Stimulated activated CD4-positive, alpha-beta T cell treated with anti-CD3 and anti-CD28 coated beads, Interleukin-15, amount 100 ng/mL, for 48 hours (primary cell): ENCODE measurements at regions not wholly inside any gene's neighbourhood (a gene's known extent, or its start where the extent isn't known, plus 50 kb on each side); places are given as distances from the start of the nearest gene placed in this dataset.

Source experiments
- DNase-seq, 2 donors: peaks; one replicate each; pipeline ENCODE4 v3.0.0-alpha.2; 2020; ENCODE audit warnings: low read depth in 2 of 2

DNA sequence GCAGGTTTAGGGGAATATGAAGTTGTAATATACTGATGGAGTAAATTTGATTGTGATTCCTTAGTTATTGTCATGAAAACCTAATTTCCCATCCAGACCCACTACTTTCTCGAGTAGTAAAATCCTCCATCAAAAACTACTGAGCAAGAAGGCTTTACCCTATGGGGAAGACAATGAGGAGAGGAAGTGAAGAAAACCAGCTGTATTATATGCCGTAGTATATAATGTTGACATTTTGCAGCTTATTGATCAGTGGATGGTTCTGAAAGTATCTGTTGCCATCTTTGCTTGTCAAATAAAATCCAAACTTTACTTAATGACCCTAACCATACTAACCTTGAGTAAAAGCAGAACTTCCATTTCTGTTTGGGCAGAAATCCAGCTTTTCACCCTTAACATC lies 292.8 kb upstream of the RAG2 start:
- DNase-seq, result no peak

DNA sequence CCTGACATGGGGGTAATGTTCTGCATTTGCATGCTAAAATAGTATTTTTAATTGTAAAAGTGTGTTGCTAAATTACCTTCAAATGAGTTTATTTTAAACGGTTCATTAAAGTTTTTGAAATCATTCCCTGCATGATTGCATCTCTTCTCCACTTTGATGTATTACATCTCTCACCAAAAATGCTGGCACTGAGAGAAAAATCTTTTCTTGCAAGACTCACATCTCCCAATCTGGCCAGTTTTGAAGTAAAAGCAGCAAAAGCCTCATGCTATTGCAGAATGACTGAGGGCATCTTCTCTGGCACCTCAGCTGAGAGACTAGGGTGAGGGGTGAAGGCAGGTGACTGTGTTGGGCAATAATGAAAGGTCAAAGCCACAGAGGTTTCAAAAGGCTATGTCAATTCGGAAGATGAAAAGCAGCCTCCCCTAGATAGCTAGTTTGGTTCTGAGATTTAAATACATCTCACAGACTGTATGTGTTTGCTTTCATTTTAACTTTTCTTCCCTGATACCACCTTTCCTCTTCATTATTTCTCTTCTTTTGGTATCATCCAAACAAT lies 292.2 kb upstream of the RAG2 start:
- DNase-seq, result no peak

DNA sequence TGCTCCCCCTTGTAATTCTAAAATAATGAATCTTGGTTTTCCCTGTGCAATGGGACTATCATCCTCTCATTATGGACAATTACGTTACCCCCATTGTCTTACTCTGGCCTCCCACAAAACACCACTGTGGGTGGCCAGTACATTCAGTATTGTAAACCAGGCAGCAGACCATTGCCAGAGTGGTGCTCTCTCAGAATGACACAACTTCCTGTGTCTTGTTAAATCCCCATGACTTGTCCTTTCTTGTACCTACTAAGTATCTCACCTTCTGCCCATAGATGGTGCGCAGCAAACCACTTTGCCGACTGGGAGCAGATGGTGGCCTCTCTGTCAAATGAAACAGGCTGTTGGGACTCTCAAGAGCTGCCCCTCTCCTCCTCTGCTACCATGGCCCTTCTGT lies 287.1 kb upstream of the RAG2 start:
- DNase-seq, result no peak

DNA sequence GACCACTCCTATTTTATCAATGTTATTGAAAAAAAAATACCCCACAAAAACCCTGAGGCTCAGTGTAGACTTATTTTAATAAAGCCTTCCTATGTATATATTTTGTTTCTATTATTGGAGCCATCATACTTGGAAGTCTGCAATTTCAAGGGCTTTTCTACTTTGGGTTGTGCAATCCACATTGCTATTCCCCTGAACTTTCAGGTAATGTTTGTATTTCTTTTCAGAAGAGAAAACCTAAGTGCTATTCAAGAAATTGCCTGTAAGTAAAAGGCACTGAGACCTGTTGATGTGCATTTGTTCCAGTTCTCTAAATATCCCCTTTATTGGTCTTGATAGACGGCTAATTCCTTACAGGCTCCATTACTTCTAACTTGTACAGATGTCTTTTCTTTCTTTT lies 280.7 kb upstream of the RAG2 start:
- DNase-seq, result no peak

DNA sequence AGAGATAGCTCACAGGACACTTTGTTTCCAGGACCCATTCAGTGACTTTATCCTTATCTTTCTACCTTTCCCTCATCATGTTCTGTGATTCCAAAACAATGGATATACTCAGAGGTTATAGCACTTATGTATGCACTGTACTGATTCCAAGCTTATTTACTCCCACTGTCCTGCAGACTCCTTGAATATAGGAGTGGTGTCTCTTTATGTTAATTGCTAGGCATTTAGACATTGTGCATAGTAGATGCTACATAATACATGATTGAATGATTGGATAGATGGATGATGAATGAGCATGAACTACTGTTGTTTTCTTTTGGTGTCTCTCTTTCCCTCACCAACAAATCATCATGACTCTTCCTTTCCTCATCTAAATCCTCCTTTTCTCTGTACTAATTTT lies 279.1 kb upstream of the RAG2 start:
- DNase-seq, result no peak

DNA sequence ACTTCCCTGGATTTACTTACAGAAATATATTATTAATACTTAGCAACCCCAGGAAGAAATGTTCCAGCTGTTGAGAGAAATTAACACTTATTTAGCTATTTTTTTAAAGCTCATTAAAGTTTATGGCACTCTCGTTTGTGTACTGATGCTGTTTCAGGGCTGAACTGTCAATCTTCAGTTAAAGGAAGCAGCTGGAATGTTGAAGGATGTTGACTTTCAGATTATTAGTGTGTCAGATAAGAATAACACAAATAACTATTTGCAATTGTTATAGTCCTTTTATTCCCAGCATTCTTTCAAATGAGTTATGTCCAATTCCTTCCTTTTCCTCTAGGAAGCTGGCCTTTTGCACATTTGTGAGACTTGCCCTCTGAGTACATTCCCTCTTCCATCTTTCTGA lies 278.2 kb upstream of the RAG2 start:
- DNase-seq, result no peak

DNA sequence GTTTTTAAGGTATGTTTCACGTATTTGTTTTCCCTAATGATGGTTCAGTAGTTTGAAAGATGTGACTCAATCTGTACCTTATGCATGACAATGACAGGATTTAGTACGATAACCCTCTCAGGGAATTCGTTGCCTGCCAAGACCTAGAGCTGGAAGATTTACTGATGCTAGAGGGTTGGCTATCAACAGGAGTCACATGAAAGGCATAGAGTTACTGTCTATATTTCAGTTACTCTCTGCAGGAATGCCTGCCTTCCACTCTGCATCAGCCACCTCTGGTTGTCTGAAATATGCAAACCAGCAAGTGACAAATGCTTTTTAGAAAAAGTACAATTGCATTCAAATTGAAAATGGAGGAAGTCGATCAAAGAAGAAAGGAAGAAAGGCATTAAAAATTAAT lies 276.3 kb upstream of the RAG2 start:
- no peak for DNase-seq

DNA sequence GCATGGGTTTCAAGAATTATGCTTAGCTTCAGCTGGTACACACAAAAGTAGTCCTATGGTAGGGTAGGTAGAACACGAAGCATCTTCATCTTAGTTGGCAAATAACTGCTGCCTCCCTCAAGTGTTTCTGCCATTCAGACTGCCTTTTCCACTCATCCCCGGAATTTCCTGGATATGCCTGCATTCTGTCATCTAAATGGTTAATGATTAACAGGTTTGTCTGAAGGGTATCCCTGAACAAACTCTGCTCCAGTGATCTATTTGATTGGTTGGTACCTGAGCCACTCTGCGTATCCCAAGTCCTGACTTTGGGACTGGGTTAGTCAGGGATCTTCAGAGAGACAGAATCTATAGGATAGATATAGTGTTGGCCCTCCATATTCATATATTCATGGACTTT lies 272.3 kb upstream of the RAG2 start:
- no peak for DNase-seq

DNA sequence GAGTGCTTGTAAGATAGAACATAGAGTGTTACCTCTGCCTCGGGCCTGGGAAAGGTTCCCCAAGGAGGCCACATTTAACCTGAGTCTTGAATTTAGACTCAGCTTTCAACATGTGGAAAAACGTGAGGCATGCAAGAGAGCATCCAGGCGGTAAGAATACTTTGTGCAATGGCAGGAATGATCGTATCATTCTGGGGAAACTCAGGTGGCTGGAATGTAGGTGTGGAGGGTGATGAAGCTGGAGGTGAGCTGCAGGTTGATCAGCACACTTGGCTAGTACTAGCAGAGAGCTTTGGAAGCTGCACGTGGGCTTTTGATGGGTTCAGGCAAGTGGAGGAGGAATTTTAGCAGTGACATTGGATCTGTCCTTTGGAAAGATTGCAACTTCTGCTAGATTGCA lies 270.3 kb upstream of the RAG2 start:
- no peak for DNase-seq

DNA sequence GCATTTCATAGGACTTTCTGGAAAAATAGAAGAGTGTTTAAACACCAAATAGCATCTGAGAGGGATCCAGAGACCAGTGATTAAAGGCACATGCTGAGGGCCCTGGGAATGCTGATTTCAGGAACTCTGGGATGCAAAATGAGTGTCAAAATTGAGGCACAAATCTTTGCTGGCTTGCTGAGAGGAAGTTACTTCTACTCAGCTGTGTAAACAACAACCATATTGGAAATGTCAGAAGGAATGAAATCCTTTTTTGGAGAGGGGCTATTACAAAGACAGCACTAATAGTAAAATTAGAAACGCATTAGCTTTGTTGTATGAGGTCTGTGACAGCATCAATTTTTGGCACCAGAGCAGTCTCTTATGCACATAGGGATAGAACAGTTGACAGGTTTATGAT lies 267.8 kb upstream of the RAG2 start:
- DNase-seq, result no peak

DNA sequence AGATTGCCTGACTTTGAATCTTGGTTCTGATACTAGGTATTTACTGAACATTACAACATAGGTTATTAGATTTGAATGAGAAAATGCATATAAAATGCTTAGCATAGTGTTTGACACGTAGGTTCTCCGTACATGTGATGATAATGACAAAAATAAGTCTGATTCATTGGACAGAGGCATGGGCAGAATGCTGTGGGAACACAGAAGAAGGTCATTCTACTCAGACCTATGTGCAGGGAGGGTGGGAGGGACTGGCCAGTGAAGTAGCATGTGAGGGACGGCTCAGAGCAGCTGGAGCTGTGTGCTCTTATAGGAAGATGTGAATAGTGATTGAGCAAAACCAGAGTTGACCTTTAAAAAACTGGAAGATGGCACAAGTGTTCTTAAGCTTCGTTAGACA lies 256.8 kb upstream of the RAG2 start:
- no peak for DNase-seq

DNA sequence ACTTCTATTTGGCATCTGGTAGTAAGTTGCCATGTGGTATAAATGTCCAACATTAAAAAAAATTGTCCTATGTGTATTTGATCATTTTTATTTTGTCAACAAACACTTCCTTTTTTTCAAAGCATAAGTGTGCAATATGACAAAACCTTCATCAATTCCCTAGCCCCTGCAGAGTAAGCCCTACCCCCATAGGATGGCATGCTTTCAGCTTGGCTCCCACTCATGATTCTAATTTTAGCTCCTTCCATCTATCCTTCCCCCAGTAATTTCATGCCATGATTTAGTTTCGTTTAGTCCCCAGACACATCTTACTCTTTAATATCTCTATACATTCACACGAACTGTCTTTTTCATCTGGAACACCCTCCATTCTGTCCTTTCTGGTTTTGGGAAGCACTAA lies 250.6 kb upstream of the RAG2 start:
- DNase-seq, result no peak

DNA sequence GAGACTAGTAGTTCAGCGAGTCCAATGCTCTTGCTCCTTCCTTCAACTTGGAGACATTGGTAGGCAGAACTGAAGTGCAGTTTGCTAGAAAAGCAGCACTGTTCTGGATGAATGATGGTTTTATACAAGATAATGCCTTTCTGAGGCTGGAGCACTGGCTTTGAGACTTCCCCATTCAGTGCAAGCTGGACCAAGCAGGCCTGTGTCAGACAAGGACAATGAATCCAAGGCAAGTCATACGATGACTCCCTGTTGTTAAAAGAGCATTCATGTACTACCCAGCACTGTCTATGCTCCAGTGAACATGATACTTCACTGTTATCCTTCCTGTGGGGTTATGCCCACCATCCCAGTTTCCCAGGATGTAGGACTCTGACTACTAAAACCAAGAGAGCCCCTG lies 242.3 kb upstream of the RAG2 start:
- DNase-seq, result no peak

DNA sequence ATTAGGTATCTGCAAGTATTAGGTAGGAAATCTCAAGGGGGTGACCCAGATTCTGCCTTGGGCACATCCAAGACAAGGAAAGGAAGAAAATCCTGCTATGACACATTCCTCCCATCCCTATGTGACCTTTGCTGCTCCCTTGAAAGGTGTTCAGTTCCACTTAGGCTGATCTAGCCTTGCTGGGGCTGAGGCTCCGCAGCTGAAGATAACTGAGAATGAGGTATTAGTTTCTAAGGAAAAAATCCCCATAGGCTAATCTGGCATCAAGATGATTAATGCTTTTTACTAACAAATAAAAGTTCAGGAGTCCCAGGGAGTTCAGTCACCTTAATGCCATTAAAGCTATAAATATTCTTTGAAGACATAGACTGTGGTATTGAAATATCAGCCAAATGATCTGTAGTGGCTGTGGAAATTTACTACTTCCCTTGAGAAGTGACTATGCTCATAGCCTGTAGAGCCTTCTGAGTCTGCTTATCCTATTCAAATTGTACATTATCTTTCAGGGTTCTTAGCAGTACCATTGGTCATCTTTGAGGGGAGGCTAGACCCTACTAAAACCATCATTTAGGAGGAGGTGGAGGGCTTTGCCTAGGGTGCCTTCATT lies 239.9 kb upstream of the RAG2 start:
- DNase-seq, result no peak

DNA sequence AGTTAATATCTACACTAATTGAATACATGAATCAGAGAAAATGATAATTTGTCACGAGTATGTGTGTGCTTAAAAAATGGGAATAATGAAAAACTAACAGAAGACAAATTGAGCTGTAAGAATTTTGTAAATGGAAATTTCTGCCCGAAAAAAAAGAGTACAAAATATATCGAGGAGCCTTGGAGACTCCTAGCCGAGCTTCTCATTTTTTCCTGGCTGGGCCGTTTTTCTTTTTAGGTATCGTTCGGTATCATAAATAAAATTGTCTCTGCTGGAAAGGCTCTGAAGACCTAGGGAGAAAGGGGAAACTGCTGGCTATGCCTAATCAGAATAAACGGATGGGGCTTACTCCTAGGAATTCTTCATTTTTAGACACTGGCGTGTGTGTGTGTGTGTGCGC lies 227.2 kb upstream of the RAG2 start:
- DNase-seq, result no peak

DNA sequence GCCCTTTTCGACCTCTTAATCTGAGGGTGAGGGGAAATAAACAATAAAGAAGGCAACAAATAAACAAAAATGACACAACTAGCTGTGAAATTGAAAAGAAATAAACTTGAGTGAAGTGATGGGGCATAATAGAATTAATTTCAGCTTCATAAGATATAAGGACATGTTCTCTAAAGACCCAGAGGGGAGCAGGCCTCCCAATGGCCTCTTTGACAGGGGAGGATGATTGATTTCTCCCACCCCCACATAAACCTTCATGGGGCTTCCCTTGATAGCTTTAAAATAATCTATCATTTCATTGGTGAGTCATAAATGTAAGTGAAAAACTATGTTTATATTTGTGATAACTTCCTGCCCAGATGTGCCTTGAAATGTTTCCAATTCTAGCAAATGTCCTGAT lies 226.3 kb upstream of the RAG2 start:
- no peak for DNase-seq

DNA sequence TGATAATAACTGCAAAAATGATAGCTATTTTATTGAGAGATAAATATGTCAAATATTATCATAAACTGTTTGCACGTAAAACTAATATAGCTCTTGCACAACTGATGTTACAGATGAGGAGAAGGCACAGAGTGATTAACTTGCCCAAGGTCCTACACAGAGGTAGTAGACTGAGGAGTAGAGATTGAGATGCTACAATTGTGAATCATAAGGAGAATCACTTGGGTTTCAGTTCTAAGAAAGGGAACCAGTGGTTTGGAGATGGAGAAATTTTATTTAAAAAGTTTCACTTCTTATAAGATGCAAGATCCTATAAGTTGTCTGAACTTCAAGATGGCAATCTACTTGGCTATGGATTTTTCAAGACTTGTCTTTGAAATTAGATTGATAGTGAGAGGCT lies 224.8 kb upstream of the RAG2 start:
- no peak for DNase-seq

DNA sequence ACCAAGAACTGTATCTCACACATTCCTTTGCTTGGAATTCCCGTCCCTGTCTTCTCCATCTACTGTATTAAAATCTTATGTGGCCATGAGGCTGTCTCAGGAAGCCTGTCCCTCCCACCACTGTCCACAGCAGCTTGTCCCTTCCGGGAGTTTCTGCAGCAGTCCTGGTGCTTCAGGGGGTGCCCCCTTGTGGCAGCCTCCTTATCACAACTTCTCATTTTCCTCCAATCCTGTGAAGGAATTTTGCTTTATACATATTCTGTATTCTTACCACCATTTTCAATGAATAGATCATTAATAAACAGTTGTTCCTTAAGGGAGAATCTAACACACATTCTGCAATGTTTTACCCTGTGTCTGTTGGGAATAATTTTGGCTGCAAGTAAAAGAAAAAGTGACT lies 220.4 kb upstream of the RAG2 start:
- DNase-seq, result no peak

DNA sequence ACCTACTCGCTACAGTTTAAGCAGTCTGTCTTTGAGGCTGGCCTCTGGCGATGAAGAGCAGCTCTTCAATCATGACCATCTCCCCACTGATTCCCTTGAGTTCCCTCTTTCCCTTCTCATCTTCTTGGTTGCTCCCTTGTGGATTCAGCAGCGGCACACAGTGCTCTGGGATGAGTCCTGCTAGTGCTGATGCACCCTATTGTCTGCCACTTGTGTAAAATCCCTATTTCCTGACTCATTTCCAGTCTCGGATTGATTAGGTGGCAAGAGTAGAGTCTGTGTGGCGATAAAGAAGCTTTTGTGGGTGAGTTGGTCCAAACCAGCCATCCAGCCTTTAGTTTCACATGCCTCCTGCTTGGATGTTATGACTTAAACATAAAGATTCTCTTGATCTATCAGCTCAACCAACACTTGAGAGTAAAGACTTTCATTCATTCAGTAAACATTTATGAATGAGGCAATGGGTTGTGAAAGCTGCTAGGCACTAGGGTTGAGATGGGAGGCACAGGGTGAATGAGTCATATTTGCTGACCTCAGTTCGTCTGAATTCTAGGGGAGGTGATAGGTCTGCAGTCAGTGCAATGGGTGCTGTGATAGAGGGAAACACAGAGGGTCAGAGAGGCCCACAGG lies 219.4 kb upstream of the RAG2 start:
- DNase-seq, result no peak

DNA sequence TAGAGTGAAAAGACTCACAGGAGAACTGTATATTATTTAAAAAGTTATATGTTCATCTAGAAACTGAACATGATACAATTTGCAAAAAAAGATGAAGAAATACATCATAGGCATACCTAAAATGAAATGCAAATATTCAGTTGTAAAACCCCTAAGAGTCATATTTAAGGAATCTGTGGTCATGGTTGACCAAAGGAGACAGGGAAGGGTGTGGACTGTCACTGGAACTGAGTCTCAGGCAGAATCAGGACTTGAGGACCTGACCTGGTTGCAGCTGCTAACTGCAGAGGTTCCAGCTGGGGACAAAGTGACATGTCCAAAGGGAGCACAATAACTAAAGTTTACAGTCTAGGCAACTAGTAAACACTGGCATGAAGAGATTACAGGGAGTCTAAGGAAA lies 211.3 kb upstream of the RAG2 start:
- DNase-seq, result no peak

DNA sequence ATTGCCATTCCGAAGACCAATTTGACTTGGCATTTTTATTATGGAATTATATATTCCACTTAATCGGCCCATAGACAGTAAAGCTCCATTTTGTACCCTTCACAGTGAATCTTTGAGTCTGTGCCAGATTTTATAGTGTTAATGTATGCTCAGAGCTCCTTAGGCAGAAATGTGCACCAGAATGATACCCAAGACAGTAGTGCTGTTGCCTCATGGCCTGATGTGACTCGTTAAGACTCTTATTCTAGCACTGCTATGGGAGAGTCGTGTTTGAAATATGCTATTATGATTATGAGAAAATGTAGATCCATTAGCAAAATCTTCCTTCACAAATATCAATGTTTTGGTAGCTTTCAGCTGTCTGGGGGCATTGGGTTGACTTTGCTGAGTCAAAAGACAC lies 209.8 kb upstream of the RAG2 start:
- no peak for DNase-seq

DNA sequence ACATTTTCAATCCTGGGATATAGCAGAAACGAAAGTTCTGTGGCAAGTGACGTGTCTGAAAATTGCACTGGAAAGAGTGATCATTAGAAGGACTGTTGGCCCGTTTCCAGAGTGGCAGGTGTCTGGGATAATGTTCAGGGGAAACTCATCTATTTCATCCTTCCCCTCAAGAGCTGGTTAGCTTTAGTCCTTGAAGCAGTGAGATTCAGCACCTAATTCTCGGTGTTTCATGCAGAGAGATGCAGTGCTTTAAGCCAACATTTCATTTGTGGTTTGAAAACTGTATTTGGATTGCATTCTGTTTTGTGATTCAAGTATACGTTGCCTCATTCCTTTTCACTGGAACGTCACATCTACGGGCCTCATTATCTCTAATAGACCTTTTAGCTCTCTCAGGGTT lies 205.0 kb upstream of the RAG2 start:
- DNase-seq, result no peak

DNA sequence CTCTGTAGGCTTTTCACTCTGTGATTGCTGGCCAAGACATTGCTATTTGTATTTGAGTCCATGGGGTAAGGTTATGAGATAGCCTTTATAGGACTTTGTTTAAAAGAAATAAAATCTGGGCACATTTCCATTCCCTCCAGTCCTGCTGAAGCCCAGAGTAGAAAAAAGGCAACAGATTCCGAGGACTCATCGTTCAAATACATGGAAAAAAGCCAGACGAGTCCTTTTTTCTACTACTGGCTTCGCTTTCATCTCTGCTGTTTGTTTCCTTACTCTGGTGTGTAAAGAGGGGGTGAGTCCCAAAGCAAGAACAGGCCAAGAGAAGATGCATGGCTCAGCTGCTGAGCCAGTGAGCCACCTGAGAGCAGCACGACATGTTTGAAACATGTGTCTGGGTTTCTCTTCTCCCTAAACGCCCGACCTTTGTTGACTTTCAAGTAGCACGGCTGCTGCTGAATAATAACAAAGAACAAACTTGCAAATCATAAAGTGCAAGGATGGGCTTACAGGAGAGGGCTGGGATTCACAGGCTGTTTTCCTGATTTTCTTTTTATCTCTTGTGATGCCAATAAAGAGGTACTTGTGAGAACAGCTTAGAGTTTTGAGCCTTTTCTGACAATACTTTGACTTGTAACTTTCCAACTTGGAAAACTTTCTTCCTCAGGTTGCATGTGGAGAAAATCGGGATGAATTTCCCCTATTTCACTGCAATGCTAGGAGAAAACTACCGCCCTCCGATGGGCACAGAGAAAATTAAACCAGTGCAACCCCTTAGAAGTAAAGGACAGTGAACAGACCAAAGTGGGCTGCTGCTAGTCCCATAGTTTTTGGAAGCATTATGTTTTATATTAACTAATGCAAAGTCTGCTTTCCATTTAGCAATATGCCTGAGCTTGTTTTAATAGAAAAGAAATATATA lies 195.2 kb upstream of the RAG2 start:
- DNase-seq, result no peak
